HepG2 (cell line): ENCODE measurements at regions not wholly inside any gene's neighbourhood (a gene's known extent, or its start where the extent isn't known, plus 50 kb on each side); places are given as distances from the start of the nearest gene placed in this dataset.

Experiments
- ATAC-seq: fragments of 200-7000 bp; cut with Tn5 transposase; 3 replicates; pipeline ENCODE4 v1.9.1; 2020; ENCODE audit warnings: mild to moderate bottlenecking, moderate library complexity
- BruUV-seq: library from RNA; stranded (reverse); fragments of 400-500 nt; replicated peaks from 2 replicates; lab custom pipeline; 2021; lab: Mats Ljungman, UMichigan
- CTCF ChIA-PET: fragments of 300-600 bp; formaldehyde crosslinking; extraction: SDS; loops from one replicate; lab custom pipeline; 2021; ENCODE audit warnings: low total read pairs, inconsistent platforms, low intra/inter-chr PET ratio; lab: Yijun Ruan, JAX
- POLR2A ChIA-PET: fragments of 350-600 bp; sonication (Branson Sonifier 250); formaldehyde crosslinking; loops from one replicate; lab custom pipeline; 2020; ENCODE audit warnings: antibody characterized with exemption, inconsistent platforms; lab: Yijun Ruan, JAX
- DNase-seq: peaks from one replicate; pipeline ENCODE4 v3.0.0-alpha.2; 2015; ENCODE audit warnings: low spot score
- FAIRE-seq: peaks from 3 replicates; lab custom pipeline; 2011; peaks lifted over from hg19 to GRCh38; lab: Jason Lieb, UNC
- H2AFZ ChIP-seq: one replicate; pipeline ENCODE4 v1.6.1; 2011; ENCODE audit warnings: low read length, inconsistent platforms
- H3K27ac ChIP-seq: fragments of 300-600 bp; 3 replicates; pipeline ENCODE4 v1.8.0; 2011; ENCODE audit warnings: mixed run types, mild to moderate bottlenecking, mixed read lengths, low read length, inconsistent platforms; ENCODE audit not compliant: insufficient read depth; ENCODE audit errors: extremely low read length
- H3K27me3 ChIP-seq, 2 experiments: fragments of 200-600 bp in 1 of 2; 2 replicates in 1 of 2; 3 replicates in 1 of 2; pipeline versions ENCODE4 v1.6.0 to v1.8.0; 2011; ENCODE audit warnings: low read length in 2 of 2, mild to moderate bottlenecking in 2 of 2, moderate library complexity in 2 of 2, inconsistent platforms in 1 of 2; ENCODE audit not compliant: insufficient read depth in 2 of 2, control insufficient read depth in 1 of 2
- H3K36me3 ChIP-seq, 2 experiments: fragments of 200-600 bp in 1 of 2; replicated peaks in 1 of 2; 2 replicates in 1 of 2; 3 replicates in 1 of 2; pipeline versions ENCODE4 v1.5.1 to v1.8.0; 2011; ENCODE audit warnings: low read length in 2 of 2, inconsistent platforms in 1 of 2; ENCODE audit not compliant: insufficient read depth in 2 of 2, control insufficient read depth in 1 of 2
- H3K4me1 ChIP-seq: 2 replicates; pipeline ENCODE4 v1.5.1; 2012; ENCODE audit warnings: low read length, inconsistent platforms; ENCODE audit not compliant: insufficient read depth
- H3K4me2 ChIP-seq: 2 replicates; pipeline ENCODE4 v1.6.0; 2011; ENCODE audit warnings: low read depth, low read length, inconsistent platforms
- H3K4me3 ChIP-seq, 3 experiments: fragments of 200-600 bp in 1 of 3; sonication (generic), shearing (Covaris generic) in 1 of 3; replicated peaks in 1 of 3; 2 replicates each; pipeline ENCODE4 v1.5.1; 2011 to 2016; ENCODE audit warnings: low read length in 3 of 3, inconsistent platforms in 2 of 3, low read depth in 2 of 3, mild to moderate bottlenecking in 2 of 3, control low read depth in 1 of 3, mixed read lengths in 1 of 3; ENCODE audit not compliant: insufficient read depth in 1 of 3
- H3K79me2 ChIP-seq: one replicate; pipeline ENCODE4 v1.6.1; 2011; ENCODE audit warnings: low read length, inconsistent platforms; ENCODE audit not compliant: insufficient read depth
- H3K9ac ChIP-seq: 2 replicates; pipeline ENCODE4 v1.6.0; 2011; ENCODE audit warnings: mild to moderate bottlenecking, low read depth, low read length, inconsistent platforms; ENCODE audit not compliant: insufficient read depth
- H3K9me3 ChIP-seq: 2 replicates; pipeline ENCODE4 v1.5.1; 2012; ENCODE audit warnings: mild to moderate bottlenecking, low read length
- H4K20me1 ChIP-seq: 2 replicates; pipeline ENCODE4 v1.6.0; 2011; ENCODE audit warnings: inconsistent platforms, mild to moderate bottlenecking, low read length, moderate library complexity; ENCODE audit not compliant: insufficient read depth
- RAD21 ChIP-seq: fragments of 450-650 bp; formaldehyde crosslinking; IDR thresholded peaks from 2 replicates; pipeline ENCODE4 v1.5.0; 2020; ENCODE audit warnings: mild to moderate bottlenecking
- SNAI1 ChIP-seq: sonication (generic); formaldehyde crosslinking; IDR thresholded peaks from 2 replicates; pipeline ENCODE4 v1.5.0; 2020; ENCODE audit warnings: mild to moderate bottlenecking, missing genetic modification reagents, borderline replicate concordance
- SOX13 ChIP-seq, 3 experiments: fragments of 450-650 bp in 1 of 3; sonication (generic) in 1 of 3; formaldehyde crosslinking in 1 of 3; IDR thresholded peaks in 2 of 3; conservative IDR thresholded peaks in 1 of 3; 2 replicates each; pipeline versions ENCODE4 v1.5.0 to v1.6.1; 2016 to 2020; ENCODE audit warnings: antibody characterized with exemption in 1 of 3, mild to moderate bottlenecking in 1 of 3, missing compliant biosample characterization in 1 of 3, missing genetic modification reagents in 1 of 3, moderate library complexity in 1 of 3
- SP2 ChIP-seq: sonication (generic); formaldehyde crosslinking; IDR thresholded peaks from 2 replicates; pipeline ENCODE4 v1.5.1; 2020; ENCODE audit warnings: mild to moderate bottlenecking, missing genetic modification reagents
- SPEN ChIP-seq: sonication (generic); formaldehyde crosslinking; IDR thresholded peaks from 2 replicates; pipeline ENCODE4 v1.5.1; 2020; ENCODE audit warnings: low read depth, mild to moderate bottlenecking, missing genetic modification reagents
- ZHX2 ChIP-seq, 2 experiments: sonication (generic) in 1 of 2; formaldehyde crosslinking in 1 of 2; IDR thresholded peaks; 2 replicates each; pipeline versions ENCODE4 v1.6.1 to v1.9.0; 2014 to 2022; ENCODE audit warnings: antibody characterized with exemption in 1 of 2, borderline replicate concordance in 1 of 2, inconsistent platforms in 1 of 2, low read depth in 1 of 2, missing genetic modification reagents in 1 of 2
- ZNF253 ChIP-seq: sonication (generic); formaldehyde crosslinking; IDR thresholded peaks from 2 replicates; pipeline ENCODE4 v1.8.0; 2022; ENCODE audit warnings: mild to moderate bottlenecking, missing genetic modification reagents, borderline replicate concordance
- ZNF567 ChIP-seq: sonication (generic); formaldehyde crosslinking; IDR thresholded peaks from 2 replicates; pipeline ENCODE4 v1.8.1; 2023; ENCODE audit warnings: mild to moderate bottlenecking, missing genetic modification reagents, borderline replicate concordance
- ZNF740 ChIP-seq: sonication (generic); formaldehyde crosslinking; IDR thresholded peaks from 2 replicates; pipeline ENCODE4 v1.4.0; 2020; ENCODE audit warnings: missing genetic modification reagents
- ZNF792 ChIP-seq: IDR thresholded peaks from 2 replicates; pipeline ENCODE4 v1.6.1; 2016
- ZSCAN30 ChIP-seq: sonication (generic); formaldehyde crosslinking; IDR thresholded peaks from 2 replicates; pipeline ENCODE4 v1.5.0; 2020; ENCODE audit warnings: mild to moderate bottlenecking, missing genetic modification reagents
- WGBS: methylation state at CpG from one replicate; pipeline ENCODE4 v1.1.6; 2017; ENCODE audit warnings: low lambda C conversion rate; 5-methylcytosine and 5-hydroxymethylcytosine counted together
- in situ Hi-C: cut with HindIII; loops from 2 replicates; pipeline ENCODE4 v1.10.0; 2017; ENCODE audit warnings: low pct_unique_long_range_greater_than_20kb; ENCODE audit not compliant: extremely low pct_ligation_motif_present
- intact Hi-C: fragments of 100-400 bp; cut with micrococcal nuclease; formaldehyde crosslinking; loops from one replicate; pipeline ENCODE4 v1.10.0; 2022; ENCODE audit not compliant: unreplicated experiment
- TF ChIP-seq, protein P1 (sequence below): sonication (generic); formaldehyde crosslinking; IDR thresholded peaks from 2 replicates; pipeline ENCODE4 v1.4.0; 2020; ENCODE audit warnings: mild to moderate bottlenecking, missing genetic modification reagents
- TF ChIP-seq, protein P2 (sequence below): sonication (generic); formaldehyde crosslinking; IDR thresholded peaks from 2 replicates; pipeline ENCODE4 v1.5.1; 2020; ENCODE audit warnings: missing genetic modification reagents, mild to moderate bottlenecking, borderline replicate concordance

DNA sequence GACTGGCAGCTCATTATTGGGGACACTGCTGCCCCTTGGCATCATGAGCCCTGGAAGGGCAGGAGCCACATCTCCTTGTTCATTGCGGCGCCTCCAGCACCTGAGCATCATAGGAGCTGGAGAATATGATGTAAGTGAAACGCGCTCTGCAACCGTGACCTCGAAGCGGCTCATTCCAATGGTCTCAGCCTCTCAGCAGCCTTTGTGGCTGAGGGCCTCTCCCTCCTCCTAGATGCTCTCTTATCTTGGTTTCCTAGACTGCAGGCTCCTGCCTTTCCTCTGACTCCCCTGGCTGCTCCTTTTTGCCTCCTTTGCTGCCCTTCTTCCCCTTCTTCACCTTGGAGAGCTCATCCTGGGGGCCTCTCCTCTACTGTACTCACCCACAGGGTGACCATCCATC is 83.6 kb upstream of the CASZ1 start:
- no peak overlapping the region for H3K27ac ChIP-seq
- no peaks in the 10 kb centered on the region for H3K4me1 ChIP-seq
- no peak overlapping the region for H3K4me3 ChIP-seq
- no peaks in the 10 kb centered on the region for H3K9me3 ChIP-seq
- in situ Hi-C loops (no loop called here), intact Hi-C loops (no loop called here)
- no peak overlapping the region for H3K9ac ChIP-seq
- ChIA-PET CTCF (no interaction called here), POLR2A (no interaction called here)
- H2AFZ ChIP-seq: no peak overlapping the region
- no TSS peak for BruUV-seq
- no peaks in the 10 kb centered on the region; a peak in 3 of 5 replicates for H3K27me3 ChIP-seq
- no peaks in the 10 kb centered on the region for H4K20me1 ChIP-seq
- no peaks in the 10 kb centered on the region for H3K79me2 ChIP-seq
- DNase-seq: no peak
- H3K36me3 ChIP-seq: no peaks in the 10 kb centered on the region
- 95% methylated on average over 6 of the region's 7 CpGs for WGBS
- H3K4me2 ChIP-seq: no peak overlapping the region
- no peak for FAIRE-seq
- no peak for ATAC-seq
- TF ChIP-seq ZSCAN30 (CRISPR knock-in tag): no peak
- no peak for TF ChIP-seq ZNF567 (CRISPR knock-in tag)
- no peak for TF ChIP-seq ZHX2 (IDR thresholded peaks at IDR 0.05; ENCODE audit: low read depth)
- TF ChIP-seq ZHX2 (CRISPR knock-in tag; IDR thresholded peaks at IDR 0.05; ENCODE audit: borderline replicate concordance): no peak
- no peak for TF ChIP-seq ZNF740 (CRISPR knock-in tag)
- no peak for TF ChIP-seq SOX13 (IDR thresholded peaks at IDR 0.05)
- no peak for TF ChIP-seq SOX13 (CRISPR knock-in tag; conservative IDR thresholded peaks at IDR 0.05 in 1 of 2, IDR thresholded peaks at IDR 0.05 in 1 of 2)
- no peak for TF ChIP-seq RAD21 (CRISPR knock-in tag)
- TF ChIP-seq ZNF792 (CRISPR knock-in tag): no peak
- TF ChIP-seq SNAI1: no peak
- TF ChIP-seq ZNF253 (CRISPR knock-in tag): no peak
- no peak for TF ChIP-seq SPEN
- no peak for TF ChIP-seq SP2 (CRISPR knock-in tag)
- TF ChIP-seq, protein P1, sequence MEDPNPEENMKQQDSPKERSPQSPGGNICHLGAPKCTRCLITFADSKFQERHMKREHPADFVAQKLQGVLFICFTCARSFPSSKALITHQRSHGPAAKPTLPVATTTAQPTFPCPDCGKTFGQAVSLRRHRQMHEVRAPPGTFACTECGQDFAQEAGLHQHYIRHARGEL (CRISPR knock-in tag): no peak
- TF ChIP-seq, protein P2, sequence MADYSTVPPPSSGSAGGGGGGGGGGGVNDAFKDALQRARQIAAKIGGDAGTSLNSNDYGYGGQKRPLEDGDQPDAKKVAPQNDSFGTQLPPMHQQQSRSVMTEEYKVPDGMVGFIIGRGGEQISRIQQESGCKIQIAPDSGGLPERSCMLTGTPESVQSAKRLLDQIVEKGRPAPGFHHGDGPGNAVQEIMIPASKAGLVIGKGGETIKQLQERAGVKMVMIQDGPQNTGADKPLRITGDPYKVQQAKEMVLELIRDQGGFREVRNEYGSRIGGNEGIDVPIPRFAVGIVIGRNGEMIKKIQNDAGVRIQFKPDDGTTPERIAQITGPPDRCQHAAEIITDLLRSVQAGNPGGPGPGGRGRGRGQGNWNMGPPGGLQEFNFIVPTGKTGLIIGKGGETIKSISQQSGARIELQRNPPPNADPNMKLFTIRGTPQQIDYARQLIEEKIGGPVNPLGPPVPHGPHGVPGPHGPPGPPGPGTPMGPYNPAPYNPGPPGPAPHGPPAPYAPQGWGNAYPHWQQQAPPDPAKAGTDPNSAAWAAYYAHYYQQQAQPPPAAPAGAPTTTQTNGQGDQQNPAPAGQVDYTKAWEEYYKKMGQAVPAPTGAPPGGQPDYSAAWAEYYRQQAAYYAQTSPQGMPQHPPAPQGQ (CRISPR knock-in tag): no peak
